ENCODE measurements at regions not wholly inside any gene's neighbourhood (a gene's known extent, or its start where the extent isn't known, plus 50 kb on each side); places are given as distances from the start of the nearest gene placed in this dataset.
"Not testable (repeated sequence)": the region's sequence is repeated elsewhere in the genome, so short reads cannot be mapped to it uniquely, and the experiment has no call there.

DNA sequence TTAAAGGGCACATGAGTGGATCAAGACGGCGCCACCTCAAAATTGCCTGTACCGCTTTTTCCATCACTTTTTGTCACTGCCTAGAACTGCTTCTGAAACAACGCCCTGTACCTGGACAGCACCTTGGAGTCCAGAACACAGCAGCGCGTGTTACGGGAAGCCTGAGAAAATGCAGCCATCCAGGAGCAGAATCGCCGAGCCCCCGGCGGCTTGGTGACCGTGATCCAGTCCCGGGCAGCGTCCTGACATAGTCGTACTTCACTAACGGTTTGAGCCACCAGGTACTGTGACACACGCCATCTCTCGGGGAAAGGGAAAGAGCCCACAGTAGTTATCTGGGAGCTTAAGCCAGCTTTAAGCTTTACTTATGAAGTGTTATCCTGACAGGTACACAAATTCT, 168.9 kb upstream of the SALL3 start:
- no peak for DNase-seq

DNA sequence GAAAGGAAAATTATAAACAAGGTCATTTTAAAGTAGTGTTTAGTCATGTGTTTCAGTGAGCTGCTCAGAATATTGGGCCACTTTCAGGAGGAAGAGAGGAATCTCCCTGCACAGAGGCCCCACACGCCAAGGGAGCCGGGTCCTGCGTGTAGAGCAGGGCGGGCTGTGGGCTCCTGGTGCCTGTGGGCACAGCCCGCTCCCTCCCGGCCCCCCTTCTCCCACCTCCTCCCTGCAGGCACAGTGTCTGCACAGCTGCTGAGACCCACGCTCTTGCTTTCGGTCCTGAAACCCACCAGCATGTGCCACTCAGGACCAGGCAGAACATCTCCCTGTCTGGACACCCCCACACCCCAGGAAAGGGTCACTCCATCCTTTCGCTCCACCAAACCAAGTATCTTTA, 167.6 kb upstream of the SALL3 start:
- DNase-seq, result no peak

DNA sequence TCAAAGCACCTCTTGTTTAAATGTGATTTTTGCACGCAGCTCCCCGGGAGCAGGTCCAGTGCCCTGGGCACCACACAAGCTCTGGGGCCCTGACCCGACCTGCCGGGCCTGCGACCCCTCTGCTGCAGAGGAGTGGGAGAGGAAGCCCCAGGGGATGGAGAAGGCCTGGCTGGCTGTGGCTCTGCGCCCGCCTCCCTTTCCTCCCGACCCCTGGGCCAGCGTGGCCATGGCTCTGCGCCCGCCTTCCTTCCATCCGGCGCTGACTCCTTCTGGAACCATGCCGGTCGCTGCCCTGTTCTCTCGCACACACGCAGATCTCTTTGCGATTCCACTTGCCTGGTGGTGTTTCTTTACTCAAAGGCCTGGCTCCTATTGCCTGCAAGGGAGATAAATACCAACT, 166.5 kb upstream of the SALL3 start:
- no peak for DNase-seq

DNA sequence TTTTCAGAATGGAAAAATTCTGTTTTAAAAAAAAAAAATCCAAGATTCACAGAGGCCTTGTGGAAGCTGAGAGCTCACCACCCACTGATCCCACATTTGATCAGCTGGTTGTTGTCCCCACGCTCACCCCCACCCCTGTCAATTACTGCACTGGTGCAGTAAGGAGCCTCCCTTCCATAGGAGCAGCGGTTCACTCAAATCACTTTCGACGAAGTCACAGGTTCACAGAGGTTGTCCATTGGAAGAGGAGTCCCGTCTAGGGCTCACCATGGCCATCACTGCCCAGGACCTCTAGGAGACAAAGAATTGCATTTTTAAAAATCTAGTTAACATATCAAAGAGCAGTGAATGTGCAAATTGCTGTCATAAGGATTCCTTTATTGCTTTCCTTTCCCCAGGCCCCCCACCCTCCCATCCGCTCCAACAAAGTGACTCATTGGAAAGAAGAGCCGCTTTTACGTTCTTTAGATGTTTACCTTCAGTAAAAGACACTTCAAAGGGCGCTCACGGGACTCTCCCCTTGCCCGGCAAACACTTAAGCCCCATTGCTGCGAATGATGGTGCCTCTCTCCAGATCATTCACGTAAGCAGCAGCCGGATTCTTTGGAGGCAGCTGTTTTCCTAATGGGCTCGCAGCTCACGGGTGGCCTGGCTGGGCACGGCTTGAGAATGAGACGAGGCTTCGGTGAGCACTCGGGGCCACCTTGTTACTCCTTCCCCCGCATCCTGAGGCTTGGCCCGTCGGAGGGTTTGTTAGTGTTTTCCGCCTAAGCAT, 165.5 kb upstream of the SALL3 start:
- DNase-seq, result no peak

DNA sequence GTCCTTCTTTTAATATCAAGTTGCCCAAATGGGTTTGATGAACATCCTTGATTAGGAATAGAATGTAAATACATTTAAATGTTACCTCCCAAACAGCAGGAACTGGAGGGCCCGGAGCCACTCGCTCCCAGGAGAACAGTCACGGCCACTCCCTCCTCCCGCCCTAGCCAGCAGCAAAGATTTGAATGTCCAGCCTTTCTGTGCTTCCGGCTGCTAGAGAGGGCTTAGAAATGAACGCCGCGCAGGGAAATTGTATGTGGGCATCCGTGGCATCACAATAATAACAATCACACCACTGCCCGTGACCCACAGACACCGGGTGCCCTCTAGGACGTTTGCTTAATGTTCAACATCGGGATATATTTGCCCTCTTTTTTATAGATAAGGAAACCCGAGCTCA, 164.9 kb upstream of the SALL3 start:
- DNase-seq, result no peak

DNA sequence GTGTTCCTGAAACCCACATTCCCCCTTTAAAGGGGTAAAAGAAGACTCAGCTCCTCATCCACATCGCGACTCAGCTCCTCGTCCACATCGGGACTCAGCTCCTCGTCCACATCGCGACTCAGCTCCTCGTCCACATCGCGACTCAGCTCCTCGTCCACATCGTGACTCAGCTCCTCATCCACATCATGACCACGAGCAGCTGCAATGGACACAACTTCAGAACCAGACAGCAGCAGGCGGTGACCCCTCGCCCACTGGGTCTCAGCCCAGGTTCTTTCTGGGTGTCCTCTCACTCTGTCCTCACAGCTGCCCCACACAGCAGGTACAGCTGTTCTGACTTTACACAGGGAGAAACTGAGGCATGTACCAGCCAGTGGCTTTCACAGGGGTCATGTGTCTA, 163.5 kb upstream of the SALL3 start:
- DNase-seq, result no peak

DNA sequence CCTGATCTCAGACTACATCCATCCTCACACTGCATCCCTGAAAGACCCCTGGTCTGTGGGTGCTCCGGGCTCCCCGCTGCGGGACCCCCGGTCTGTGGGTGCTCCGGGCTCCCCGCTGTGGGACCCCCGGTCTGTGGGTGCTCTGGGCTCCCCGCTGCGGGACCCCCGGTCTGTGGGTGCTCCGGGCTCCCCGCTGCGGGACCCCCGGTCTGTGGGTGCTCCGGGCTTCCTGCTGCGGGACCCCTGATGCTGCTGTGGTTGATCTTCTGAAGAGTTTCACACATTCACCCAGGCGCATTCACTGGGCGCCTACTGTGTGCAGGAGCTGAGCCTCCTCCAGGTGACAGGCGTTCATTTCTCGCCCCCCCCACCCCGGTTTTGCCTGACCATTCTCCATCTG, 162.7 kb upstream of the SALL3 start:
- DNase-seq, result no peak

DNA sequence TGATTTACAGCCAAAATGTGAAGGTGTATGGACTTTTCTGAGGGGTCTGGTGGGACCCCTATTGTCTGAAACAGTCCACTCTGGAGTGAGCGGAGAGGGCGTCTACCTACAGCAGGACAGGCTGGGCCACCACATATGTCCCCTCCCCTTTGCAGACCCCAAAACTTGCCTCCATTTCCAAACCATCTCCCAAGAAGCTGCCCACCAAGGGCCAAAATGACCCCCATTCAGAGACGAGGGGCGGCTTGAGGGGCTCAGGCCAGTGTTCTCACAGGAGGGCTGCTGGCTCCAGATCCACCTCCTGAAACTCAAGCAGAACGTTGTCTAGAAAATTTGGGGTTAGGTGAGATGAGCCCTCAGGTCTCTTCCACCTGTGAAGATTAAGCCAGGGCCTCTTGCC, 161.1 kb upstream of the SALL3 start:
- no peak for DNase-seq

DNA sequence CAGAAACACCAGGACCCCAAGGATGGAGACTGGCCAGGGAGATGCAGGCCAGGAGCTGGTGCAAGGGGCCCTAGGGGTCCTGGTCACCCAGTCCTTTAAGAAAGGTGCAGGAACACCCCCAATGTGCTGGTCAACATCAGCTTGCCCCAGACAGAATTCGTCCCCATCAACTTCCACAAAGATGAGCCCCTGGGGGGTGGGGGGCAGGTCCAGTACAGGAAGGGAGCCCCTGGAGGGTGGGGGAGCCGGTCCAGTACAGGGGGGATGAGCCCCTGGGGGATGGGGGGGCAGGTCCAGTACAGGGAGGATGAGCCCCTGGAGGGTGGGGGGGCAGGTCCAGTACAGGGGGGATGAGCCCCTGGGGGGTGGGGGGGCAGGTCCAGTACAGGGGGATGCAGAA, 160.7 kb upstream of the SALL3 start:
- no peak for DNase-seq

DNA sequence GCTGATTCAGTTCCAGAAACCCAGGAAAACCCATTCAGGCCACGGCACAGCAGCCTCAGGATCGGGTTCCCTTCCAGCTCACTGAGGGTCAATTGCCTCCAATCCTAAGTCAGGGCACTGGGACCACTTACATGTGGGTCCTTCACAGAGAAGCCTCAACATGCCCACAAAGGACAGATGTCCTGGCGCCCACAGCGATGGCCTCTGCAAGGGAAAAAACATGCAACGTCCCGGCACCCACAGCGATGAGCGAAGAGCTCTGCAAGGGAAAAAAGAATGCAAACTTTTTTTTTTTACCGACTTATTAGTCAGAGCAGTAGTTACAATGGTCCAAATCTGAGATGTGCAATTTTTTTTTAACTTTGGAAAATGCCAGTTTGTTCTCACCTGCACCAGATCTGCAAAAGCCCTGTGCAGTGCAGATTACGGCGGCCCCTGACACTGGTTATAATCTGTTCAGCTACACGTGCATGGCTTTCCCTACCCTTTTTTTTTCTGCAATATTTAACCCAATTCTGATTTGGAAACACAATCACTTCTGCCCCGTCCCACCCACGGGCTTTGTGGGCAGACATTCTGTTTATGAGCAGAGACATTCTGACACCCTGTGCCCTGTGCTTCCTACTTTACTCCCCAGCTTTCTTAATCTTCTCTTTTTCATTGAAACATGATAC, 159.3 kb upstream of the SALL3 start:
- no peak for DNase-seq

DNA sequence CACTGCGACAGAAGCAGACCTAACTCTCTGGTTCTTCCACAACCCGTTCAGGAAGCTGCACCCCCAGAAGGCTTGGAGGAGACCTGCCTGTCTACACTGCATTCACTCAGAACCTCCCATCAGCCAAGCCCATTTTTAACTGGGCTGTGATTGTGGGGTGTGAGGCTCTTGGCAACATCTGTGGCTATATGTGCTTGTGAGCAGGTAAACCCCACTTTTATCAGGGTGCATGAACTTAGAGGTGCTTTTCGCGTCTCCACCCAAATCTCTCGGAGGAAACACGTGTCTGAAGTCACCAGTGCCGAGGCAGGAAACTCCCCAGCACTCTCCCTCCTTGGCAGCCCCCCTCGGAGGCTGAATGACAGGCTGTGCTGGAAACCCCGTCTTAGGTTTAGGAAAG, 158.2 kb upstream of the SALL3 start:
- no peak for DNase-seq

DNA sequence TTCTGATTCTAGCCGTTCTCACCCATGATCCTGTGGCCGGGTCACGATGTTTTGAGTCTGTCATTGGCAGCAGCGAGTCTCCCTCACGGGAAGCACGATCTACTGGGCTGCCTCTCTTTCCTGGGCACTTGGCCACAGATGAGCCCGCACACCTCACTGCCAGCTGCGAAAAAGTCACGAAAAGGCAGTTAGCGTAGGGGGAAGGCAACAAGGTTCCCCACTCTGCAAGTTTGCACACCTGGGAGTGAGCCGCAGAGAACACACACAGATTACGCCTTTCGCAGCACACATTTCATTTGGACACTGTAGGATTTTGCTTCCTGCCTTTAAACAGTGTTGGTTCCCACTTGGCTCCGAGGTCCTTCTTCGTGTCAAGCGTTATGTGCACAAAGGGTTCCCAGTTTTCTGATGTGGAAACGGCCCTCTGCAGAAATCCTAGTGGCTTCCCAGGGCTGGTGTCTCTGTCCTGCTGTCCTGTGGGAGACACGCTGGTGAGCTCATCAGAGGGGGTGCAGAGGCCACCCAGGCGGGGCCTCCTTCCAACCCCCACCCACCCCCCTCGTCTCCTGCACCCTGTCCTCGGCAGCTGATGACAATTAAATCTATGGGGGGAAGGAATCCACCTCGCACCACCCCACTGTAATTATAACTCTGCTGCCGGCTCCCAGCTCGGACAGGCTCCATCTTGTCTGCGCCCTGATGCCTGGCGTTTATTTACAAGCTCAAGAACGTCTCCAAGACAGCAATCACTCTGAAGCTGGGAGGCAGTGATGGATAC, 157.3 kb upstream of the SALL3 start:
- DNase-seq, result no peak

DNA sequence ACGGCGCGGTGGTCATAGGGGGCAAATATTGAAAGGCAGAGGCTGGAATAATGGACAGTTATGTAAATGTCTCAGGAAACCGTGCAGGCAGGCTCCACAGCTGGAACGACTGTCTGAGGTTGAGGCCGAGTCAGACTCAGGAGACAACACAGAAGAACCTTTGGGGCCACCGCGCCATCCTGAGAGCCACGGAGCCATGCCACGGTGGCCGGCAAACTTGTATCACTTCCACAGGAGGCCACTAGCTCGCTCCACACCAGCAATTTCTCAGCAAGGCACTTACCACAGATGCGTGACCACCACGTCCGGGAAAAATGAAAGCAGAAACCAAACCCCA, 156.7 kb upstream of the SALL3 start:
- DNase-seq, result no peak

DNA sequence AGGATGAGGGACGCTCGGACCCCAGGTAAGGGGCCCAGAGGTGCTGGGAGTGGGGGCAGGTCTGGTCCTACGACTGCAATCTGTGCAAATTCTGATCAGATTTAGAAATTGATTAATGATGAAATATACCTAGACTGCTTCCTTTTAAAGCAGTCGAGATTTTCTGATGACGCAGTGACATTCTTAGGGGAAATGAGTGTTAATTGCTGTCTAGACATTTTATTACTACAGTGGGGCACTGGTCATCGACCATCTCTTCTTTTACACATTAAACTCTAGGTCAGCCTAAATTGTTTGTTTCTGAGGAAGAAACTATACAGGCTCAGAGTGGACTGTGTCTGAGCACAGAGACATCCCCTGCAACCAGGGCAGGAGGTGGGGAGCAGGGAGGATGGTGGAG, 154.4 kb upstream of the SALL3 start:
- DNase-seq, result no peak

DNA sequence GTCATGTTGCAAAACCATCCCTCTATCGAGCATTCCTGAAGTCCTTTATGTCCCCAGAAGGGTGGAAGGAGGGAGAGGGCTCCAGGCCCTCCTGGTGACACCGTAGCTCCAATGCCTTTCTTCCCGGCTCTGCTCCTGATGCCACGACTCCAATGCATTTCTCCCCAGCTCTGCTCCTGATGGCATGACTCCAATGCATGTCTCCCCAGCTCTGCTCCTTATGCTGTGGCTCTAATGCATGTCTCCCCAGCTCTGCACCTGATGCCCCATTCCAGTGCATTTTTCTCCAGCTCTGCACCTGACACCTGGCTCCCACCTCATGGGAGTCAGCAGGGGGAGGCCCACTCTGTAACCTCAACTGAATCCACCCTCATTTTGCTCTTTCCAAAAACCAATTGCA, 153.0 kb upstream of the SALL3 start:
- DNase-seq, result no peak

DNA sequence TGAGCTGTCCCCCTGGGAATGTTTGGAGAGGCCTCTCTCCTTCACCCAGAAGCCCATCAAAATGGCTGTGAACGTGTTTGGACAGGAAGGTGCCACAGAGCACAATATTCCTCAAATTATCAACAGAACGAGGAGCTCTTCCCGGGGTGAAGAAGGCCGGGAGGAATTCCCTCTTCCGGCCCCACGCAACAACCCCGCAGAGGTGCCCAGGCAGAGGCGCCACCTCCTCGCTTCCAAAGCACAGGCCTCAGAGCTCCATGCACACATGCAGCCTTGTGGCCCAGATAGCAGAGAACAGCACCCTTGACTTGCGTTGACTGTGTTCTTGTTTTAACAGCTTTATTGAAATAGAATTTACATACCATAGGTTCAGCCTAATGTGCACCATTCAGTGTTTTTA, 152.5 kb upstream of the SALL3 start:
- no peak for DNase-seq

DNA sequence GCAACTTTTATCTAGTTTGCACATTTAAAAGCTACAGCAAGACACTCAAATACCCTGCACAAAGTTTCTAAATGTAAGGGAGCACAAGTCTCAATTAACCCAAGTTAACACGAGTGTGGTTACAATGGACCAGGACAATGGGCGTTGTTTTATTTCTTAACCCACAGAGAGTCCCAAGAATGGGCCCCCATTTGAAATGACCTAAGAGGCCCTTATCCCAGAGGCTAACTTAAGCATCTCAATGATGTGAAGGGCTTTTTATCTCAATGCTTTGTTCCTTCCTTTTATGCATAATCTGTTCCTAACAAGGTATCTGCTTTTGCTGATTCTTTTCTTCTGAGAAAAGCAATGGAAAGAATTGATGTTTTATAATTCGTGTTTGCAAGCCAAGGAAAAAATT, 151.5 kb upstream of the SALL3 start:
- DNase-seq, result no peak

DNA sequence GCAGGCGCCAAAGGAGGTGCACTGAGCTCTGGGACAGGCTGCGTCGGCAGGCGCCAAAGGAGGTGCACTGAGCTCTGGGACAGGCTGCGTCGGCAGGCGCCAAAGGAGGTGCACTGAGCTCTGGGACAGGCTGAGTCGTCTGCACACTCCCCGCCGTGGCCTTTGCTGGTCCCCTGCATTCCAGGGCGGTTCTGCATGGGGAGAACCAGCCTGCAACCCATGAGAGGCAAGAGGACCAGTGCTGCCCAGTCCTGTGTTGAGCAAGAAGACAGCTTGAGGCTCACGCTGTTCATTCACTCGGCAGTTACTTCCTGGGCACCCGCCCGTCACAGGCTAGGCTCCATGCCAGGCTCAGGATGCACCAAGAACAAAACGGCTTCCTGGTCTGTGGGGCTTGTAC, 150.6 kb upstream of the SALL3 start:
- DNase-seq, result not testable (repeated sequence)

DNA sequence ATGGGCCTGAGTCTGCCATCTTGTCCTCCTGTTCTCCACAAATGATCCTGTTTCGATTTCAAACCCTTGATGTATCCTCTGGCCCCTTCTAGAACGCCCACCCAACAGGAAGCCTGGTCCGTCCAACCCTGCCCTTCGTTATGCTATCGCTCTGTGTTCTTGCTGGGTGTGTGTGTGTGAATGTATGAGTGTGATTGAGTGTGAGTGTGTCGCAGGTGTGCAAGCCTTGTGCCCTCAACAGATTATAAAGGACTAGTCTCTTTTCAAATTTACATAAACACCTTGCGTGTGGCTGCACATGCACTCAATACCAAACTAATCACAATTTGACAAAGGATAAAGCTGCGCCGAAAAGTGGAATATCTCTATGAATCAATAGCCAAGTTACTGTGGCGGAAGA, 149.5 kb upstream of the SALL3 start:
- DNase-seq, result no peak

DNA sequence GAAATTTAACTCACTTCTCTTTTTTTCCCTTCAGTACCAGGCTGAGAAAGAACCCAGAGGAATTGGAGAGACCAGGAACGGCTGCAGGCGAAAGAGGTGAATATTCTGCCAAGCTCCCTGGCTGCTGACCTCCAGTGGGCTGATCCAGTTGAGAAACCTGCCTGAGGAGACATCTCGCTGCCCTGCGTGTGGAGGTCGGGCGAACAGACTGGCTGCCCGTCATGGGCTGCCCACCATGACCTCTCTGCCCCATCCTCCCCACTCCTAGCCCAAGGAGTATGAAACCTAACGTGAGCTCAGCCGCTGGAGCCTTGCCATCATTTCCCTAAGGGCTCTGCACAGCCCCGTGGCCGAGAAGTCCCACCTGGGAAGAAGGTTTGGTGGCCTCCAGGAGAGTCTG, 148.8 kb upstream of the SALL3 start:
- no peak for DNase-seq

DNA sequence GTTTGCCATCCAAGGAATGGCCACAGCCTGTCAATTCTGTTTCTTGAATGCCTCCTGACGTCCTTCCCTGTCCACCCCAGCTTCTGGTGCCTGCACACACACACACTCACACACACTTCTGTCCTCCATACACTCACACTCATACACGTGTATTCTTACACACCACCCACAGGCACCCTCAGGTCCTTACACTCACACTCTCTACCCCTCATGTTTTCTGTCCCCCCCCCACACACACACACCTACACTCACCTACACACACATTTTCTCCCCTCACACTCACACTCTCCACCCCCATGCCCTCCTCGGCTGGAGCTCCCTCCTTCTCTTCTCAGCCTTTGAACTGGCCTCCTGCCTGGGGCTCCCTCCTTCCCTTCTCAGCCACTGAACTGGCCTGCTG, 148.0 kb upstream of the SALL3 start:
- DNase-seq, result no peak

DNA sequence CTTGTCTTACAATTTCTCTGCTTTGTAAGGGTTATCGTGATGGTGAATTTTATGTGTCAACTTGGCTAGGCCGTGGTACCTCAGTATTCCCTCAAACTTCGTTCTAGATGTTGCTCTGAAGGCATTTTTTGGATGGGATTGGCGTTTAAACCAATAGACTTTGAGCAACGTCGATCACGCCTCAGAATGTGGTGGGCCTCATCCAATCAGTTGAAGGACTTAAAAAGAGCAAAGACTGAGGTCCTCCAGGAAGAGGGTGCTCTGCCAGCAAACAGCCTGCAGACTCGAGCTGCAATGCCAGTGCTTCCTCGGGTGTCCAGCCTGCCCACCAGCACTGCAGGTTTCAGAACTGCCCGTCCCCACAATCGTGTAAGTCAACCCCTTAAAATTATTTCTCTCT, 145.8 kb upstream of the SALL3 start:
- no peak for DNase-seq

DNA sequence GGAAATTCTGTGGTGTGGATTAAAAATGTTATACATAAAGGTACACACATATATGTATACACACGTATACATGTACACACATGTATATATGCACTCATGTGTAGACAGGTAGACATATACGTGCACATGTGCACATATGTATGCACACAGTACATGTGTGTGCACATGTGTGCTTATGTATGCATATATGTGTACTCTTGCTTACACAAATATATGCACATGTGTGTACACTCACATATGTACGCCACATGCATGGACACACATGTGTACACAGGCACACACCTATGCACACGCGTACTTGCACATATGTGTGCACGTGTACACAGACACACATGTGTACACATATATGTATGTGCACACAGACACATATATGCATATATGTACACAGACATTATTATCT, 142.8 kb upstream of the SALL3 start:
- DNase-seq, result no peak

DNA sequence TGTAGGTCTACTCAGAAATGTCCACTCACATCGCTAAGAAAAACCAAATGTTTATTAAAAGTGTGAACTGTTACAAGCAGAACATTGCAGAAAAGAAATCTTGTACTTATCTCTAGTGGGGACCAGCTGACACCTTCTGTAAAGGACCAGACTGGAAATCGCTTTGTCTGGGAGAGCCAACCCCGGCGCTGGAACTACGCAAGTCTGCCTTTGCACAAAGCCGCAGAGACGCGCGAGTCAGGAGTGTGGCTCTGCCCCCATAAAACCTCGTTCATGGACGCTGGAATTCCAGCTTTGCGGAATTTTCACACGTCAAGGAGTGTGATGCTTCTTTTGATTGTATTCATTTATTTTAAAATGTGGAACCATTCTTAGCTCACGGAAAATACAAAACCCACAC, 141.9 kb upstream of the SALL3 start:
- no peak for DNase-seq
